Bronchial epithelial cell (primary cell): ENCODE measurements at regions not wholly inside any gene's neighbourhood (a gene's known extent, or its start where the extent isn't known, plus 50 kb on each side); places are given as distances from the start of the nearest gene placed in this dataset.

Experiments
- DNase-seq: peaks from one replicate; pipeline ENCODE4 v3.0.0-alpha.2; 2010; ENCODE audit warnings: low read depth
- FAIRE-seq: peaks from 2 replicates; lab custom pipeline; 2011; peaks lifted over from hg19 to GRCh38; lab: Jason Lieb, UNC
- H3K27me3 ChIP-seq: 2 replicates; pipeline ENCODE4 v1.5.1; 2011; ENCODE audit warnings: low read length; ENCODE audit not compliant: control insufficient read depth, insufficient read depth
- H3K36me3 ChIP-seq: 2 replicates; pipeline ENCODE4 v1.5.1; 2011; ENCODE audit warnings: low read length; ENCODE audit not compliant: control insufficient read depth, insufficient read depth
- H3K4me3 ChIP-seq: 2 replicates; pipeline ENCODE4 v1.5.1; 2011; ENCODE audit warnings: mild to moderate bottlenecking, low read depth, low read length, control low read depth
- TF ChIP-seq, protein P1 (sequence below): IDR thresholded peaks from 2 replicates; pipeline ENCODE4 v1.5.1; 2011; ENCODE audit warnings: mild to moderate bottlenecking, moderate library complexity, low read length, control low read depth, inconsistent platforms; ENCODE audit not compliant: insufficient read depth, severe bottlenecking

DNA sequence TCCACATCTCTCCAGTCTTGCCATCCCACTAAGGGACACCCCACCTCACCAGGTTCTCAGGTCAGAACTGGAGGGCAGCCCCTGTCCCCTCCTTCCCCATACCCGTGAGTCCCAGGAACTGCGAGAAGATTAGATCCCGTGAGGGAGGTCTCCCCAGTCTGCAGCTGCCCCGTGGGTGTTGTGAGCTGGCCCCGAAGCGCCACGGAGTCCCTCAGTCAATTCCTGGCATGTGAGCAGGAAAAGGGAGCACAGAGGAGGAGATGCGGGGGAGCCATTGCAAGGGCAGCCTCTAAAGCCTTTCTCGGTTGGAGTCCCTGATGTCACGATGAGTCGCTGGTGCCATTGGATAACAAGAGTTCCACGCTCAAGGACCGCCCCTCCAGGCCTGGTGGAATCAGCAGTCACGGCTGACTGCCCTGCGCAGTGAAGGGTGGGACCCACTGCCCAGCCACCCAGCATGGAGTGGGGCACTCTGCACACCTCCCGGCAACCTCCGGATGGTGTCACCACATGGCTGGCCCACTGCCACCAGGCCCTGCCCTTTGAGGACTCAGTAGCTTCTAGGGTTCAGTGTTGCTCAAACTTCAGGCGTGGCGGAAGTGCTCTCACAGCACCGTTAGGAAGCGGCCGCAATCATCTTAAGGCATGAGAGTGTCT, 434.9 kb upstream of the MYT1L start:
- TF ChIP-seq, protein P1, sequence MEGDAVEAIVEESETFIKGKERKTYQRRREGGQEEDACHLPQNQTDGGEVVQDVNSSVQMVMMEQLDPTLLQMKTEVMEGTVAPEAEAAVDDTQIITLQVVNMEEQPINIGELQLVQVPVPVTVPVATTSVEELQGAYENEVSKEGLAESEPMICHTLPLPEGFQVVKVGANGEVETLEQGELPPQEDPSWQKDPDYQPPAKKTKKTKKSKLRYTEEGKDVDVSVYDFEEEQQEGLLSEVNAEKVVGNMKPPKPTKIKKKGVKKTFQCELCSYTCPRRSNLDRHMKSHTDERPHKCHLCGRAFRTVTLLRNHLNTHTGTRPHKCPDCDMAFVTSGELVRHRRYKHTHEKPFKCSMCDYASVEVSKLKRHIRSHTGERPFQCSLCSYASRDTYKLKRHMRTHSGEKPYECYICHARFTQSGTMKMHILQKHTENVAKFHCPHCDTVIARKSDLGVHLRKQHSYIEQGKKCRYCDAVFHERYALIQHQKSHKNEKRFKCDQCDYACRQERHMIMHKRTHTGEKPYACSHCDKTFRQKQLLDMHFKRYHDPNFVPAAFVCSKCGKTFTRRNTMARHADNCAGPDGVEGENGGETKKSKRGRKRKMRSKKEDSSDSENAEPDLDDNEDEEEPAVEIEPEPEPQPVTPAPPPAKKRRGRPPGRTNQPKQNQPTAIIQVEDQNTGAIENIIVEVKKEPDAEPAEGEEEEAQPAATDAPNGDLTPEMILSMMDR, result no peak
- H3K4me3 ChIP-seq, result no peak overlapping the region
- FAIRE-seq (no peak), DNase-seq (no peak)
- H3K36me3 ChIP-seq, result no peaks in the 10 kb centered on the region
- no peaks in the 10 kb centered on the region for H3K27me3 ChIP-seq

DNA sequence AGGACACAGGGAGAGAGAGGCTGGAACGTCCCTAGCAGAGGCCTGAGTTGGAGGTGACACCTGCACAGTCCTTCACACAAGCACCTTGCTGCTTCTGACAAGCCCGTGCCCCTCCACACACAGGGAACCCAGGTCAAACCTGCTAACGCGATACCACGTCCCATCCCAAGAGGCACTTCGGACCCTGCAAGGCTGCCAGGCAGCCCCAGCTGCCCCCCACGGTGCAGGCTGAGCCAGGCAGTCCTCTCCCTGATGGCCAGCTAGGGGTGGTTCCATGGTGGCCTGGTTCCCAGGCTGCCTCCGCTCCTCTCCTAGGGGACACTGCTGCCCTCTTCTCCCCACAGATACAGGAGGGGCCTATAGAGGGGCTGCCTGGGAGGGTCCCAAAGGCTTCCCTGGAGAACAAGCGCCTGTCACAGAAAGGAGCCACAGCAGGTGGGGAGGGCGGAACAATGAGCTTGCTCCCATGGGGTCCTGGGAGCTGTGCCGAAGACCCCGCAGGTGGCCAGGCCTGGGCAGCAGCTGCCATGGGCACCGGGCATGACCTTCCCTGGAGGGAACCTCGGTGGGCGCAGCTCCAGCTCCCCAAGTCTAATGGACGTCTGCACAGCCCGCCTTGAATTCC, 434.2 kb upstream of the MYT1L start:
- Histone ChIP-seq H3K4me3 (no peak overlapping the region), H3K27me3 (no peaks in the 10 kb centered on the region), H3K36me3 (no peaks in the 10 kb centered on the region)
- no peak for FAIRE-seq
- no peak for DNase-seq
- TF ChIP-seq, protein P1, result no peak

- H3K27me3 ChIP-seq, result no peaks in the 10 kb centered on the region
- no peaks in the 10 kb centered on the region for H3K36me3 ChIP-seq
- TF ChIP-seq, protein P1, result no peak
- DNase-seq, result no peak
- FAIRE-seq, result no peak
- H3K4me3 ChIP-seq, result no peak overlapping the region
Measured at GRCh38 chr2:2764739-2765138, 433.7 kb upstream of the MYT1L start.

GRCh38 chr2:2764001-2764355, 432.9 kb upstream of the MYT1L start:
- FAIRE-seq, result no peak
- Histone ChIP-seq H3K27me3 (no peaks in the 10 kb centered on the region), H3K36me3 (no peaks in the 10 kb centered on the region), H3K4me3 (no peak overlapping the region)
- DNase-seq, result no peak
- TF ChIP-seq, protein P1, result no peak

GRCh38 chr2:2763351-2764000, 432.4 kb upstream of the MYT1L start:
- peak; percentile 80 for DNase-seq
- Histone ChIP-seq H3K36me3 (no peaks in the 10 kb centered on the region), H3K27me3 (no peaks in the 10 kb centered on the region), H3K4me3 (no peak overlapping the region)
- FAIRE-seq, result no peak
- TF ChIP-seq, protein P1, result no peak
